NCI-H1694 treated with DMSO at 0.1 percent for 48 hours (cell line): ENCODE measurements at regions not wholly inside any gene's neighbourhood (a gene's known extent, or its start where the extent isn't known, plus 50 kb on each side); places are given as distances from the start of the nearest gene placed in this dataset.

ENCODE experiments used
- DNase-seq: peaks from one replicate; lab custom pipeline; 2025; lab: John Stamatoyannopoulos, UW

DNA sequence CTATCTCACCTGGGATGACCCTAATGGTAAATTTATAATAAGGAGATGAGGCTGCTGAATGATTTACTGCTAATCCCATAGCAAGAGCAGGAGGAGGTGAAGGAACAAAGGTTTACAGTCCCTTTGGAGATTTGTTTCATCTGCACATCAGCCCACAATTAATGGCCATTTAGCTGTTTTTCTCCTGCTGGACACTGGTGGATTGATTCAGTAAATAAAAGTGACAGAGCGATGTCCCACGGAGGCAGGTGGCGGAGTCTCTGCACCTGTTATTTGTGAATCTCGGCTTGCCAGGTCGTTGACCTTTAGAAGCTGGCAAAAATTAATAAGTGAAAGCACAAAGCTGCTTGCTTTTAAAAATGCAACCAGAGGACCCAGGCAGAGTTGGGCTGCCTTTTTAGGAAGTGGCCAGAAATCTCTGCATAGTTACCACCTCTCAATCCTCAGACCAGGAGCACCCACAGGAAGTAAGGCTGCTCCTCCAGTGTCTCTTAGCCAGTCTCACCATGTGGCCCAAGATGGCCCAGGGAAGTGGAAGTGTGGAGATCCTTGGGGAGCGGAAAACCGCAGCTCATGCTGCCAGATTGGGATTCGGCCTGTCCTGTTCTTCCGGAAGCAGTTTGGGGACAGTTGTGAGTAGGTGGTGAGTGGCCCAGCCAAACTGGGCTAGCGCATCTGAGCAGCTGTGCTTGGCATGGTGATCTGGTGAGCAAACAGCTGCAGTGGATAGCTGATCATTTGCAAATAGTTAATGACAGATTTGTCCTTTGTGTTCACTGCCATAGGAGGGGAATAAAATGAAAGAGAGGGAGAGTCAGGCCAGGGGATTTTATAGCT, 1005.7 kb upstream of the PIK3C3 start:
- DNase-seq, result no peak

DNA sequence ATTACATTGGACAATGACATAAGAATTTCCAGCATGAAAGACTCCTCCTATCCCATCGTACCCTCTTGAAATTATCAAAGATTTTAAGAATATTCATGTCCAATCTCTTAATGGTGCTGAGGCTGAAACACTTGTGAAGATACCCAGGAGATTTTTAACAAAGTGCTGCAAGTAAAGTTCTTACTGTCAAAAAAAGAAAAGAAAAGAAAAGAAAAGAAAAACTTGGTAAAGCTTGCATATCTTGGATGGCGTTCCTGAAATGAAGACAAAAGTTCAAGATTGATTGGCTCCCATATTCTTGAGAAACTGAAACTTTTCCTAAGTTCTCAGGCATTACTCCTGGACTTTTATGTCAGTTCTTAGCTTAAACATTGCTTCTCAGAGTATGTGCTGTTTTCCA, 1010.5 kb upstream of the PIK3C3 start:
- DNase-seq, result no peak

DNA sequence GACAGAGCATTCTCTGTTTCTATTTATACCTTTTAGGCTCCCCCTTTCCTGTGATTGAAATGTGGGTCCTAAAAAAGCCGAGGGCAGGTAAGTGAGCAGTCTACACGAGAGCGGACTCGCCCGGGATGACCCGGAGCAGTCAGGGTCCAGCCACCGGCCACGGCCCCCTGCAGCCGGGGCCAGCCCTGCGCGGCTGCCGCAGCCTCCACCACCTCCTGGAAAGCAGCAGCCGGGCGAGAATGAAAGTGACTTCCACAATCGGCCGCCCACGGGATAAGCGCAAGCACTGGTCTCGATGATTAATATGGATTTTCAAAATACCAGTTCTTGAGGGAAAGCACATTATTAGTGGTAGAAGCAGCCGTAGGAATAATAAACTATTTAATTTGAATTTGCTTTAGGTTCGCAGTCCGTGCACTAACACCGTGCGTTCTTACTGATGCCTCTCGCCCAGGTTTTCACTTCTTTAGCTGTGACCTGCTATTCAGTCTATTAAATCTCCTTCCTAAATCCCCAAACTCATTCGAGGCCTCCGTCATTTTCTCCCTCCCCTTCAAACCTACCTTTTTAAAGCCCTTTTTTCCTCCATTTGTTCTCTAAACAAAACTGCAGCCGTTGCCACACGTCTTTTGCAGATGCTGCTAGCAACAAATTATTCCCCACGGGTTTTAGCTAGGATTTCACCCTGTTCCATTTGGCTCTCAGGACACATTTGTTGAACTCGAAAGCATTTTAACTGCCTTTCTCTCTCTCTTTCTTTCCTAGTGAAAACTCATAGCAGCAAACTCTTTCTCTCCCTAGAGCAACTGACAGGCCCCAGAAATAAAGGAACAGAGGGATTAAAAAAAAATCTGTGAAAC, 1015.1 kb upstream of the PIK3C3 start:
- no peak for DNase-seq

DNA sequence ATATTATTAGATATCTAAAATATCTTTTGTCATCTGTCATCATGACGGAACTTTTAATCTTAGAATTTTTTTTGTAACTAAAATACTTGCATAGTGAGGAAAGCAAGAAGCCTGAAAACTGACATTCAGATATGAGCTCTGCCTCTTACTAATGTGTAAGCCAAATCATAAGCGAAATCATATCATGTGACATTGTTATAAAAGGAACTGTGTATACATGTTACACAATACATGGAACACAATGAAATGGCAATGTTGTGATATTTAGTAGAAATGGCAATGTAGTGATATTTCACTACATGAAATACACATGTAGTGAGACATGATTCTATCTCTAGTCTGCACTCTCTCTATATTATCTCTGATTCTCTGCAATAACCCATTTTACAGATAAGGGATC, 1016.4 kb upstream of the PIK3C3 start:
- DNase-seq, result no peak

DNA sequence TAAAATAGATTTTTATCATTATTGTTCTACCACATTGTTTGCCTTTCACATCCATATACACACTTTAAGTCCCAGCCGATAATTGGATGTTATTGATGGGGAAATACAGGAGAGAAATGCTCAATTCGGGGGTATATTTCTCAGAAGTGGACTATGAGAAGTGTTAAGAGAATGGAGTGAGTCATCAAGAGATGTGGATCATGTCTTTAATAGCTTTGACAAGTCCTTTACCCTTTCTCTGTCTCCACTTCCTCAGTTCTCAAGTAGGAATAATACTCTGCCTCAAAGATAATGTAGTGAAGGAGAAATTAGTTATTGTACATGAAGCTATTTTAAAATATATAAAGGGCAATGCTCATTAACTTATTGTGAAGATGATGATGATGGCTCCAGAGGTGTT, 1017.6 kb upstream of the PIK3C3 start:
- DNase-seq, result no peak

DNA sequence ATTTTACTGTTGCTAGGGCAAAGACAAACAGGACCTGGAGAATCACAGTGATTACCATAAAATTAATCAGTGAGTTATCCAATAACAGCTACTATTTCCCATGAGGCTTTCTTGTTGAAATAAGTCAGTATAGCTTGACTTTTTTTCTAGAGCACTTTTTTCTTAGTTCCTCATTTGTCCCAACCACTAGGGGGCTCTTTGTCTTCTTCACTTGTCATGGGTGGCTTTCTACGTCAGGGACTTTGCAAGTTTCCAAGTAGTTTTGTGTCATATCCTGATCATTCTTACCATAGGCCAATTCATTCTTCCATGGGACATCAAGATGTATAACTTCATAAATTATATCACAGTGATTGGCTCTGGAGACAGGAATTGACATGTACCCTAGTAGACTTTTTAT, 1019.6 kb upstream of the PIK3C3 start:
- DNase-seq, result no peak

DNA sequence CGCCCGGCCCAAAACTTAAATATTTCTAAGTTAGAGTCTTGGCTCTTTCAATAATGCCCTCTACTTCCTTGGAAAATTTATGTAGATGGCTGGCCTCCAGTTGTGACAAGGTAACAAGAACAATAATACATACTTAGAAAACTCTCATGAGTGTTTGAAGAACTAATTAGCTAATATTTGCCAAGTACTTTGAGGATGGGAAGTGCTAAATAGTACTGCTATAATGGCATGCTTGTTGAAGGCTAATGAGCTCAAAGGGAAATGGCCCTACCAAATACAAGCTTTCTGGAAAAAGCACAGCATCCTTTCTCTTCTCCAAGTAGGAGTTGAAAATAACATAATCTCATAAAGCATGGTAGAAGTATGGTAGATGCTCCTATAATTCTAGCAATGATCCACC, 1022.2 kb upstream of the PIK3C3 start:
- no peak for DNase-seq

DNA sequence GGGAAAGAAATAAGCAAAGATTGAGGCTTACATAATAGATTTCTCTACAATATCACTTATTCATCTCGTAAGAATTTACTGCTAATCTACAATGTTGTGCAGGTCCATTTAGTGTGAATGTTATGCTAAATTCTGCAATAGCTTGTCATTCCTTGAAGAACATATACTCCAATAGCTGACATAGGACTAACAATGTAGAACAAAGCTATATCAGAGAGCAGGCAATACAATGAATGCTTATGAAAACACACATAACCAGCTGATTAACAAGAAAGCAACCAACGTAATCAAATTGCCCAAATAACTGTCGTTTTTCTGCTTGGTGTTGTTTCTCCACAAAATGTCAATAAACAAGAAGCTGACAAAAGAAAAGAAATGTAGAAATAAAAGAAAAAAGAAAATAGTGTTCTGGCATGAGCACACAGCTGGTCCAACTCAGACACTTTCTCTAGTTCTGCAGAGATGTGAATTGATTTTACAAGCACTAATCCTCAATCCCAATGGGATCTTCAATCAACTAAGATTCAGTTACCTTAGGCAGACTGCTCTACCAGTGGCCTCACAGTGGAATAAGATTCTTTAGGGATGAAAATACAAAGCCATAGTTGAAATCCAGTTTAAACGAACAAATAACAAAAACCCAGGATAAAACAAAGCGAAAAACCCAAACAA, 1024.7 kb upstream of the PIK3C3 start:
- DNase-seq, result no peak

DNA sequence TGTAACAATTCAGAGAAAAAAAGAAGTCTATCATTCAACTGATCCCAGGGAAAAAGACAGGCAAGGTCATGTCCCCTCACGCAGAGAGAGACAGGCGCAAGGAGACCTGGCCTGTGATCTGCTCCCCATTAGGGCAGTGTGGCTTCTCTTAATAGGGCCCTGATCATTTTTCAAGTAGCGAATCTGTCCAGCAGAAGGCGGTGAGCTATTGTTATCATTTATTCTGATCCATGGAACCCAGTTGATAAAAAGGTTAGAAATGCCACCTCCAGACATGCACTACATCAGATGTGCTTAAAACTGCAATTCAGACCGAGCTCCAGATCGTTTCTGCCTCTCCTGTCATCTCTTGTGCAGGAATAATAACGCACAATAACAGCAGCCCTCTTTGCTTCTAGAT, 1025.6 kb upstream of the PIK3C3 start:
- no peak for DNase-seq

DNA sequence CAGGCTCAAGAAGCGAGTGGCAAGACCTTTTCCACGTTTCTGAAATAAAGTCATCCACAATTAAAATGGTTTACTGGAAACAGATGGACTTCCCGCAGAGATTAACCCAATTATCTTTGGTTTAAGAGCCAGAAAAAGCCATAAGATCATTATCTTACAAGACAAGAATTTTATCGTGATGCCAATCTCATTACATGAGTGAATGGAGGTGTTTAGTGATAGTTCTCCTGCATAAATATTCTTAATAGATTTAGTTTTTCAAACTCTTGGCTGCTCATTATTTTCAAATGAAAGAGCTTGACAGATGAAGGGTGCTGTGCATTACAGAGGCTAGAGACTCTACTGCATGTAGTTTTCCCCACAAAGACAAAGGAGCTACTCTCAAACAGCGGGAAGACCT, 1028.4 kb upstream of the PIK3C3 start:
- DNase-seq, result no peak

DNA sequence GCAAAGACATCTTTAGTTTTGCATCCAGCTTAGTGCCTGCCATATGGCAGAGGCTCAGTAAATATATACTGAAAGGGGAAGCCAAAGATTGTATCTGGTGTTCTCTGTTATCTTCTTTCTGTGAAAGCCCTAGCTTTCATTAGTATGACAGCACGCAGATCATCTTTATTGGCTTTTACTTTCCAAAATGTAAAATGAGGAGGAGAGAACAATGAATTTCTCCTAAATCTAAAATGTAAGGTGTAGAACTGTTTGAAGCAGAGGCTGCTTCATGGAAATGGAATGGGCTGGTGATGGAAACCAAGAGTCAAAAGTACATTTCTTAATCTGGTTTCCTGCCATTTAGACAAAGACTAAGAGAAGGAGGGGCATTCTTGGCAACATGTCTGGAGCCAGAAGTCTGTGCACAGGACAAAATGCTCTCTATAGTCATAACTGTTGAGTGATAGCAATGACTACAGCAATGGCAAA, 1029.9 kb upstream of the PIK3C3 start:
- DNase-seq, result no peak

DNA sequence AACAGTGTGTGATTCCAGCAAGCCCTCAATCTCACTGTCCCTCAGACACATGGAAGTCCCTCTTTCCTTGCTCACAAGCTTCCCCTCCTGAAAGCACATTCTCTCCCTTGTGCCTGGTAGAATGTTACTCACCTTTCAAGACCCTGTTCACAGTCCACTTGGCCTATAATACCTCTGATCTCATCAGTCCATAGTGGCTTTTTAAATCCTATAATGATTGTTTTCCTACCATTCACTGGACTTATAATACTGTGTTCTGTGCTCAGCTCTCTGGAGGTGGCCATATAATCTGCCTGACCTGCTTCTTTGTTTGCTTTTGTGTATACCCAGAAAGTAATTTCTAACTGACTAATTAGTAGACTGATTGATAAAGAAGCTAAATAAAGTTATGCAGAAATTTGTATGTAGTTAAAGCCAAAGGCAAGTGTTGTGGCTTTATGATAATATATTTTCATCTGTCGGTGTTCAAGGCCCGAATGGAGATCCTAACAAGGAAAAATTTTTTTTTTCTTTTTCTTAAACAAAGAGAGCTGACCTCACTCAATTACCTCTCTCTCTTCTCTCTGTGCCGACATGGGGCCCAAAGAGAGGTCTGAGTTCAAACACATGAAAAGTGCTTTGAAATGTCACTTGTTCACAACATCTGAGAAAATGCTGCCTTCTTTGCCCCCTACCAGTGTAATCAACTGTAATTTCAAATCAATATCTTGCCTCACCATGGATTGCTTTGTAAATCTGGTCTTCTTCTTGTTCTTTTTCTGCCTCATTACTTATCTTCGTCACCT, 1033.0 kb upstream of the PIK3C3 start:
- no peak for DNase-seq

DNA sequence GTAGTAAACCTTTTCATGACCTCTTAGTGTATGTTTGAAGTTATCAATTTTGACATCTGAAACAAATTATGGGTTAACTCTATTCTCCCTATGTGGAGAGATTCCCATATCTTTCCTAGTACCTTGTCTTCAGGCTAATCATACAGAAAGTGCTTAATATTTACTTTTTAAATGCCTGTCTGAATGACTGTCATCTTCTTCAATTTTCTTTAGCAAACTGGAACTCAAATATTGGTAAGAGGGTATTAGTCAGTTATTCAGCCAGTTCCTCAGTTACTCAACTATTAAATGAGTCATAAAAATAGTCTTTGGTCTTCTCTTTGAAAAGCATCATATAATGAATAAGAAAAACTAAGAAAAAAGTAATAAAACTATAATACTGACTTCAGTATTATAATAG, 1038.0 kb upstream of the PIK3C3 start:
- no peak for DNase-seq

DNA sequence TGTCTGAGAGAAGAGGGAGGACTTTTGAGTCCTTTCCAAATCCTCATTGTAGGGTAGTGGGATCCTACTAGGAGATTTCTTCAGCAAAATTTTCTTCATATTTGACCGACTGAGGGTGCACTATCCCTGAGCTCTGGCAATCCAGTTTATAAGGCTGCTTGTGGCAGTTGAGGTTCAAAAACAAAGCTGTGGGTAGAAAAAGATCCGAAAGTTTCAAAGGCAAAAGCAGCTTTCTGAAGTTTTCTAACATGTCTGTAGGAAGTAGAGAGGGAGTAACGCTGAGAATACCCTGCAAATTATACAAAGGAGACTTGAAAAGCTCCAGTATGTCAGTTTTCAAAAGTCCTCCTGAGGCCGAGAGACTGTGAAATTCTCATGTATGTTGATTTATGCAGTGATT, 1039.3 kb upstream of the PIK3C3 start:
- no peak for DNase-seq

DNA sequence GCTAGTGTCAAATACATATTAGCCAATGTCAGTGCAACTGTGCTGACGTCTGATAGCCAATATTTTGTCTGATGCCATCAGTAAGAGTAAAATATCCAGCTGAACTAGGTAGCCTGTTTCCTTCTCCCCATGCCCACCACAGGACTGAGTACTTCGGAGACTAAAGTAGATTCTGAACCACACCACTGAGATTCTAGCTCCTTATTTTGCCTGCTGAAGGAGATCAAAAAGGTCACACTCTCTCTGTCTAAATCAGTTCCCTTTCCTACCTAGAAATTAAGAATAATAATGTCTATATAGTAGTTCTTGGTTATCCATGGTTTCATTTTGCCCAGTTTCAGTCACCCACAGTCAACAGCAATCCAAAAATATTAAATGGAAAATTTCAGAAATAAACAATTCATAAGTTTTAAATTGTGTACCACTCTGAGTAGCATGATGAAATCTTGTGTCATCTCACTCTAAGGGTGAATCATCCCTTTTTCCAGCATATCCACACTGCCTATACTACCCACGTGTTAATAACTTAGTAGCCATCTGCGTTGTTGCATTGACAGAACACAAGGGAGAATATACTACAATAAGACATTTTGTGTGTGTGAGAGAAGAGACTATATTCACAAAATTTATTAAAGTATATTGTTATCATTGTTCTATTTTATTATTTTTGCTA, 1043.3 kb upstream of the PIK3C3 start:
- no peak for DNase-seq

DNA sequence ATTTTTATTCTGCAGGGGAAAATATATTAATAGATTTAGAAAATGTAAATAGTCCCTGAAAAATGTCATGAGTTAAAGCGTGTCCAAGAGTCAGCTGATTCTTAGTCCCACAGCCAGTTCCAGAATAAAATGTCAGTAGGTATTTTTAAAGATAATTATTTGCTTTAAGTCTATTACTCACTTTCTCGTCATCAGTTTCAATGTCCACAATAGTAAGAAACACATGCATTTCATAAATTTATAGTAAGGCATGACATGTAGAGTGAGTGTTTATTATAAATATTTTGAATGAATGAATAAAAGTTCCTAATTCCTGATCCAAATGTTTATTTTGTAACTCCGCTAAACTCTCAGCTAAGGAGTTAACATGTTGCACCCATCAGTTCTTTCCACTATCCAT, 1044.0 kb upstream of the PIK3C3 start:
- no peak for DNase-seq

DNA sequence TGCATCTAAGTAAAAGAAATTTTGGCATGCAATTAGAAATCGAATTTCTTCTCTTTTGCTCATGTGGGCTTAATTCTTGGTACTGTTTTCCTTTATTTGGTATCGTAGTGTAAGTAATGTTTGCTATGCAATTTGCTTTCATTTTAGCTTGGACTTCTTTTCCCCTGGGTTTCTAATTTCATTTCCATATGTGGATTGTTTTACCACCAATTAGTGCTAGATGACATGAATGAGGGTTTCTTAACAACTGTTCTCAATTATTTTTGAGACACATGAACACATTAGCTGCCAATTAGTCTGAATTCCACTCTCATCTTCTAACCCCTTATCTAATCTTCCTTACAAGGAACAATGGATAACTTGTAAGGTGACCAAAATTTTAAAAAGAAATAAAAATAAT, 1047.2 kb upstream of the PIK3C3 start:
- DNase-seq, result peak; percentile 55

DNA sequence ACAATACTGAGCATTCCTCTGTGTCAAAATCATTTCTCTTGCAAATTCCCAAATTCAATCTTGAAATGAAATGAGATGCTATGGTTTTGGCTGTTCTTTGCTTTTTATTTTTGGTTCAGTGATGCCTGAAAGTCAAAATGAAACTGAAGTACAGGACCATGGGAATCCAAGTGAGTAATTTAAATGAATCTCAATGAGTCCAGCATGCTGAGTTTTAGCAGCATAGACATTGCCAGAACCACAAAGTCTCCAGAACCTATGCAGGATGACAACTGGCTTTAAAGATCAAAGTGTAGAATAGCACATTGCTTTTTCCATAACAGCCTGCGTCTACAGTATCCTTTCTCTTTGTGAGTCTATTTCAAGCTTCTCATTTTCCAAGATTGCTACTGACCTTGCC, 1050.7 kb upstream of the PIK3C3 start:
- peak; percentile 77 for DNase-seq

DNA sequence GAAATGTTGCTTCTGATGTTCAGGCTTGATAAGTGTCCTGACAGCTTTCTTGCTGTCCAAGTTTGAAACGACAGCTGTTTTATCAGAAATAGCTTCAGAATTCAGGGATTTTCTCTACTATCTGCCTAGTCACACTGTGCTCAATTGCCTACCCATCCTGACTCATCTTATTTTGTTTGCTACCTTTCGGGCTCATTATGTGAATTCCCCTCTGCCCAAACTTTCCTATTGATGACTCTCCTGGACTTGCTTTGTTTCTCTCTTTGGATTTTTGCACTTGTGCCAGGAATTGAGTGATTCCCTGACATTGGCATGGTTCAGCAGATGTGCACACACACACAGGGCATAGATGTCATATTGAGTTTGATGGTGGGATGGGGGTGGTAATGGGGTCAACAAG, 1052.6 kb upstream of the PIK3C3 start:
- DNase-seq, result peak; percentile 13

DNA sequence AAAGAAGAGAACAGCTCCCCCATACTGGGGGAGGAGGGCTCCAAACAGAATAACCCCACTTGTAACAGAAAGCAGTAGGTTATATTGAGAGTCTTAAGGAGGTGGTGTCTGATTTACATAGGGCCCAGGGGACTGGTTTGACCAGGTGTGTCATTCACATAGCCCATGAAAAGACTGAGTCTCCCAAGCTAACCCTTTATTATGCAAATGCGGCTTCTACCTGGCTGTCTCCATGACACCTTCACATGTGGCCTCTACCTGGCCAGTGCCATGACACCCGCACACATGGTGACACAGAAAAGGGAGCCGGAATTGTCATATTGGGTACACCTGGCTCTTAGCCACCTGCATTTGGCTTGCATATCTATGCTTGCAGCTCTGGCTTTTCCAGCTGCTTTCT, 1057.2 kb upstream of the PIK3C3 start:
- DNase-seq, result no peak

DNA sequence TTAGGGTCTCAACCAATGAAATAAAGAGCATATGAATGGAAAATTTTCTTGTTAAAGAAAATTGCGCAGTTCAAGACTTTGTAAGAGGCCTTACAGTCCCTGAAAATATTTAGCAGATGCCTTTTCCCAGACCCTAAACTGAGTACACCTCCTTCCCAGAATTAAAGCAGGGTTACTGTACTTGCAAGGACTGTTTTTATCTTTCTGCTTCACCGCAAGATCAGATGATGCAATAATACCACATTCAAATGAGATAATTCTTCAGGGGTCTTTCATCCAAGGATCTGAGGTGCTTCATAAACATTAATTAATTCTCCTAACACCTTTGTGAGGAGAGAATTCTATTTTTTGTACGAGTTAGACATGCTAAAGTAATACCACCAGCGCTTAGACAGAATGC, 1071.8 kb upstream of the PIK3C3 start:
- no peak for DNase-seq
